NCI-H1417 treated with DMSO at 0.1 percent for 48 hours (cell line): ENCODE measurements at regions not wholly inside any gene's neighbourhood (a gene's known extent, or its start where the extent isn't known, plus 50 kb on each side); places are given as distances from the start of the nearest gene placed in this dataset.

Experiments
- DNase-seq: peaks from one replicate; lab custom pipeline; 2025; lab: John Stamatoyannopoulos, UW

DNA sequence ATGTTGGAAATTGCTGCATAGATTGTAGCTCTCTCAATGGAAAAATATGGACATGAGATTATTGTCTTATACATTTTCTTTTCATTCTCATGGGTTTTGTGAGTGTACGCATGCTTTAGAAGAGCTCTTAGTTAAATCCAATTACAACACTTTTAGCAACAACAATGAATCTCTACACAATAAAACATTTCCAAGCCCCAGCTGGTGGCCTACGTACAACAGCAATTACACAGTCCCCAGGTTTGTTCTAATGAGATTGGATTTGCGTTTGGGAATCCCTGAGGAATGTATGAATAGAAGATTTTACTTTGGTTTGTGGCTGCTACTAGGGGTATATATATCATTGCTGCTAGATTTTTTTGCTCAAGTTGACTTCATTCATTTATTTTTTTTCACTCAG is 98.6 kb downstream of the FHDC1 start:
- DNase-seq = no peak

DNA sequence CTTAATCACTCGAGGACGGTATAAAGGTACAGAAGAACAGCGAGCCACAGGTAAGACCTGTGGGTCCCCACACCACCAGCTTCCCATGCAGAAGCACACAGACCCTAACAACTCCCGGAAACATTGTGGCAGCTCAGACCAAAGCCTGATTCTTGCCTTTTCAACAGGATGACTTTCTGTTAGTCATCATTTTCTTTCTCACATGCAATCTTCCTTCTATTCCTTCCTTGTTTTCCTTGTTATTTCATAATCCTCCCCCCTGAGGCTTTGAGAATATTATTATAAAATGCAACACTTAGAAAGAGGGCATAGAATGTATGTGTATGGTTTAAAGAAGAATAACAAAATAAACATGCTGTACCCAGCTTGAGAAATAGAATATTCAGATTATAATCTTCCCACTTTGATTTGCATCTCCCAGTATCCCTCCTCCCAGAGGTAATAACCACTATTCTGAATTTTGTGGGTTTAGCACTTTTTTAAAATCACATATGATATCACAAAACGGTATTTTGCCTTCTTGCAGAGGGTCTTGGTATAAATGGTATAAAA is 100.9 kb downstream of the FHDC1 start:
- no peak for DNase-seq

DNA sequence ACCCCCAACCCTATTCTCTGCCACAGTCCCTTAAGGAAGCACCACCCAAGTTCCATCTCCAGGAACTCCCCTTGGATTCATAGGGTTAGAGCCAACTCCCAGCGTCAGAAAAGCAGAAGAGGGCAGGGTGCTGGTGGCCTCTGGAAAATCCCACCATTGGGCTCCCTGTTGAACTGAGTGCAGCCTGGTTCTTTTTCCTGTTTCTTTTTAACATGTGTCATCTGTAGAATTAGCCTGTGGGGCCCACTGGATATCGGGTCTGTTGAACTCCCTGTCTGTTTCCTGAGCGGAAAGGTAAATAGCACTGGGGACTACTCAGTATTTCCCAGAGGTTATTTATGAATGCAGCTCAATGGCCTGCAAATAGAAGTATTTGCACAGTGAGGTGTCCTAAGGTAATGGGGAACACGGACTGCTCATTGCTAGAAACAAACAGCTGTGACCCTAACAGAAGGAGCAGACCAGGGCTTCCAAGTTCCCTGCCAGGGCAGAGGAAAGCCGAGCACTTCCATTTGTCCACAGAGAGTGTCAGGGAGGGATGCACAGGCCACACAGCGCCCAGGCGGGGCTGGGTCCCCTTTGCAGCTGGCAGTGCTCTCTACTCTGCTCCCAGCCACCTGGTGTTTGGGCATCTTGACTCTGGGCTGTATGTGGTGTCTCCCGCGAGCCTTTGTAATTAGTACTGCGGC is 102.6 kb downstream of the FHDC1 start:
- peak; percentile 11 for DNase-seq

DNA sequence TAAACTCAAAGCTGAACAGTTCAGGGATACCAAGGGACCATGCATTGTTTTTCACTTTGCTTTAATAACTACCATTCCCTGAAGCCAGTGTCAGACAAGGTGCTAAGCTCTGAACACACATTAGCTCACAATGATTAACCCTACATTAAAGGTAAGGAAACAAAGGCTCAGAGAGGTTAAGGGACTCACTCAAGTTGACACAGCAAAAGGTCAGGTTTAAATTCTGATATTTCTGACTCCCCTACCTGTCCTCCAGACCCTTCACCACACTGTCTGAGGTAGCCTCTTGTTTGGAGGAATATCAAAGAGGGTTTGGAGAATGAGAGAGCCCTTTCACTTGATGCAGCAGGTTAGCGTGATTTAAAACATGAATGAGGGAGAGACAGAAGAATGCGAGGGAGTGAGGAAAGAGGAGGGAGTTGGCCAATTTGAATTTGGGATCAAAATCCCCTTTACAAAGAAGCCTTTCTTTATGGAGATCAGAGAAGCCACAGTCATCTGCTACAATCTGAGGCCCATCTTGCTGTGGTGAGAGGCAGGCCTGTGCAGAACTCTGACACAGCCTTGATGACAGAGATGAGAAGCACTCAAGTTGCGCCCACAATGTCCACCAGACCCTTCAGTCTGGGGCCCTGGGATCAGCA is 103.5 kb downstream of the FHDC1 start:
- no peak for DNase-seq

DNA sequence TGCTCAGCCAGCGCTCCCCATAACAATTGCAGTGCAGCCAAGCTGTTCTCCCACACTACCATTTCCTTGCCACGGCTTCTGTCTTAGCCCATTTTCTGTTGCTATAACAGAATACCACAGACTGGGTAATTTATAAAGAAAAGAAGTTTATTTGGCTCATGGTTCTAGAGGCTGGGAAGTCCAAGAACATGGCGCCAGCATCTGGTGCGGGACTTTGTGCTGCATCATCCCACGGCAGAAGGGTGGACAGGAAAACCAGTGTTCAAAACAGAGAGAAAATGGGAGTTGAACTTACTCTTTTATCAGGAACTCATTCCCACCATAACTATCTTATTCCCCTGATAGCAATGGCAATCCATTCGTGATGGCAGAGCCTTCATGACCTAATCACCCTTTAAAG is 104.6 kb downstream of the FHDC1 start:
- DNase-seq = no peak

DNA sequence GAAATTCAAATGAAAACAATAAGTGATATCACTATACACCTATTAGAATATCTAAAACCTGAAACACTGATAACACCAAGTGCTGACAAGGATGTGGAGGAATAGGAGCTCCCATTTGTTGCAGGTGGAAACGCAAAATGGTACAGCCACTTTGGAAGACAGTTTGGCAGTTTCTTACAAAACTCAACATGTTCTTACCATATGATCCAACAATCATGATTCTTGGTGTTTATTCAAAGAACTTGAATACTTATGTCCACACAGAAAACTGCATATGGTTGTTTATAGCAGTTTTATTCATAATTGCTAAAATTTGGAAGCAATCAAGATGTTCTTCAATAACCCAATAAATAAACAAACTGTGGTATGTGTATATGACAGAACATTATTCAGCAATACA is 107.9 kb downstream of the FHDC1 start:
- DNase-seq = no peak

DNA sequence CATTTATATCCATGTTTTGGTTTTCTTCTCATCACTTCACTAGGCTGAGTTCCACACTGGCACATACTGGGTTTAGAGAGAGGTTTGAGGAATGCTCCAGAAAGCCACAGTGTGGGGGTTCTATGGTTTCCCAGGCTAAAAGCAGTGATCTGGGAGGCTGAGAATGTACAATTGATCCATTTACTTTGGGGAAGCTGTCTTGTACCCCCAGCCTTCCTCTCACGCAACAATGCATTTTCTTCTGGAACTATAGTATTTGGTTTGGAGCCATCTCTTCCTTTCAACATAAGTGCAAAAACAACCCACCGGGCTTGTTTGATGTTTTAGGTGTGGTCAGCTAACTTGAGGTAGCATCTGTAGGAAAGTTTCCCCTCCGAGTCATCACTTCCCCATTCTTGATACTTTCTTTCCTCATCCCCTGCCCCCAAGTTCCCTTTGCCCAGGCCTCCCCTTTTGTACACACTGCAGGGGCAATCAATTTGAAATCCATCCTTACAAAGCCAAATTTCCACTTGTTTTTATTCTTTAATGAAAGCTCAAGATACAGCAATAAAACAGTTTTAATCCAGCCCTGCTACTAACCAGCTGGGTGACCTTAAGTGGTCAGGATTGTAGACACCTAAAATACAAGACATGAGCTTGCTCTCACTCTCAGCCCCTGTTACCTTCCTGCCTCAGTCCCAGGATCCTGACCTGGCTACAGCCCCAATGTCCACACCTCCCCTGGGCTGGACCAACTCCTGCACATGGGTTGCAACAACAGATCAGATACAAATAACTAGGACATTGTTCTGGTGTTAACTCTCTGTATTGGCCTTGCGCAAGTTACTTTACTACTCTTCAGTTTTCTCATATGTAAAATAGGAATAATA is 109.2 kb downstream of the FHDC1 start:
- no peak for DNase-seq

DNA sequence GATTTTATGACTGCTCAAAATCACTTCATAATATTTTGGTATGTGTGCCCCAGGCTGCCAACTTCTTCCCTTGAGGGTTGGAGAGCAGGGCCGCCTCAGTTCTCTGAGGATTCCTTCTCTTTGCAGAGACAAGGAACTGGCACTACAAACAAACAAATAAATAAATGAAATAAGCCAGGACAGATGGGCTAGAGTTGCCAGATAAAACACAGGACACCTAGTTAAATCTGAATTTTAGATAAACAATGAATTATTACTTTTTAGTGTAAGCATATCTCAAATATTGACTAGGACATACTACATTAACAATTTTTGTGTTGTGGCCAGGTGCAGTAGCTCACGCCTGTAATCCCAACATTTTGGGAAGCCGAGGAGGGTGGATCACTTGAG is 122.5 kb downstream of the FHDC1 start:
- DNase-seq = no peak

DNA sequence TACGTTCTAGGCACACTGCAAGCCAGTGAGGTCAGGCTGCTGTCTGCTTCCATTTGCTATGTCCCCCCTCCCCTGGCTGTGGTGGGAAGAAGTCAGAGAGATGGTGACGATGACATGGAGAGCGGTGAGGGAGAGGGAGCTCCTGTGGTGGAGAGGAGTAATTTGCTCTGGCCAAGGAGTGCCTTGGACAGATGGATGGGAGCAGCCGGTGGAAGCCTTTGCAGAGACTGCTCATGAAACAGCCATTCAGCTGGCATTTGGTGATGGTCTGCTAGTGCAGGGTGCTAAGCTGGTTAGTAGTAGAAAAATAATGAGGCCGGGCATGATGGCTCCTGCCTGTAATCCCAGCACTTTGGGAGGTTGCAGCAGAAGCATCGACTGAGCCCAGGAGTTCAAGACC is 124.1 kb downstream of the FHDC1 start:
- no peak for DNase-seq

DNA sequence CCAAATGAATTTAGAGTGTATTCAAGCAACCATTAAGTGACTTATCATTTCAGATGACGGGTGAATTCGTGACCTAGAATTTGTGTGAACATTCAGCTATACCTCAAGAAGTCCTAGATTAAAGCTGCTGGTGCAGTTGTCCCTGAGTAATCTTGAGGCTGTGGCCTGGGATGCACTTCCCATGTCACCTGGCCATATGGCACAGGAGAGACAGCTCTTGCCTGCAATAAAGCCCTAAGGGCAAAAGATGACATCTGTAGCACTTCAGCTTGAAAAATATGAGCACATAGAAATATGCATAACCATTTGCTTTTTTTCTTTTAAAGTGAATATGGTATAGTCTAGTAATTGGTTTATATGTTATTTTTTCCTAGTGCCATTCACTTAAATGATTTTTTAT is 125.8 kb downstream of the FHDC1 start:
- DNase-seq = no peak

DNA sequence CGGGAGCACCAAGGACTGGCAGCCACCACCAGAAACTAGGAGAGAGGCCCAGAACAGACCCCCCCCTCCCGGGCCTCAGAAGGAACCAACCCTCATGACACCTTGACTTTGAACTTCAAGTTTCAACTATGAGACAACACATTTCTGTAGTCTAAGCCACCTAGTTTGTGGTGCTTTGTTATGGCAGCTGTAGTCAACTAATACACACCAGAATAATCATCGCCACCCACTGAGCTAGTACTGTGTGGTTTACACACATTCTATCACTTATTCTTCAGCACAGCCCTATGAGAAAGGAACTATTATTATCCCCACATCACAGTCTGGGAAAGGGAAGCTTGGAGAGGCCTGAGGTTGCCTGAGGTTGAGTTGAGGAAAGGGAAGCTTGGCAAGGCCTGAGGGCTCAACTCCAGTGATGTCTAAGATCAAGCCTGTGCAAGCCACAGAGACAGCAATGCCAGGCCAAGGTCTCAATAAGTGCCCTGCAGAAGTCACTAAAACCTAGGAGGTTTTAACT is 126.6 kb downstream of the FHDC1 start:
- DNase-seq = no peak

DNA sequence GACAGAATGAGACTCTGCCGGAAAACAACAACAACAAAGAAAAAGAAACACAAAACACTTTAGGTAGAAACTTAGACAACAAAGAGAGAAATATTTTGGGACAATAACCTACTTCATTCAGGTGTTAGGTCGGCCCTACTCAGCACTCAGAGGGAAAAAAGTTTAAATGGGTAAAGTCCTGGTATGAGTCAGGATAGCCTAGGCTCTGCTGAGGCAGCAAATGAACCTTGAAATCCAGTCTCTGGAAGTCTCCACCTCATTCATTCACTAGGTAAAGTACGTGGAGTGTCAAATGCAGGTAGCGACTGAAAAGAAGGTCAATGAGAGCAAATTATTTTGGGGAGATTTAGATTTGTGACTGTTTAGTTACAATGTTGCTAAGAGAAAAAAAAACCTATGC is 127.4 kb downstream of the FHDC1 start:
- DNase-seq = no peak

DNA sequence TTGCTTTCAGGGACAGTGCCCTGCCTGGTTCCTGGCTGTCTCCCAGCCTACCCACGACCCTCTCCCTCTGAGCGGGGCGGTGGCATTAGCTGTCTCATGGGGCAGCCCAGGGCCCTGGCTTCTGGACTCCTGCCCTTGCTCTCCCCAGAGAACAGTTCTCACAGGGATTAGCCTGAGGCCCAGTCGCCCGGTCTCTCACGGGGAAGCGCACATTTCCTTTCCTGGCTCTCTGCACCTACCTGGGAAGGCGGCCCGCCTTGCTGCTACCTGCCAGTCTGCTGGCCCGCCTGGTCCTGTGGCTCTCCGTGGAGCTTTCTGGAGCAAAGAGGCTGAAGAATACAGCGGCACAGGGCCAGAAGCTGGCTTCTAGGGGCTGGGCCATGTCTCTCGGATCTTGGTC is 128.4 kb downstream of the FHDC1 start:
- DNase-seq = no peak

DNA sequence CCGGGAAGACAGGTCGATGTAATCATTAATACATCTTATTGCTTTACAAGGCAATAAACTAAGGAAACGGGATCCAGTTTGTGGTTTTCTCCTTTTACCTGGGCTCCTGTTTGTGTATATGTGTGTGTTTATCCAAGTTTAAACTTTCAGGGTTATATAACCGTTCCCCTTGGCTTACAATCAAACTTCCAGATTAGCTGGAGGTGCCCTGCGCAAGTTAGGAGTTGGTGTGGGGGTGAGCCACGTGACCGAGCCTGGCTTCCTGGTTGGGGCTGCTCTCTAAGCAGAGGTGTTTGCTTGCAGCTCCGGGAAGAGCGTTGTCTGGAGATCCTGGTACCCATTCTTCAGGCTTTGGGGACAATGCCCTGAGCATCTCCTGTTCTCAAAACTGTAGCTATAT is 129.2 kb downstream of the FHDC1 start:
- no peak for DNase-seq

DNA sequence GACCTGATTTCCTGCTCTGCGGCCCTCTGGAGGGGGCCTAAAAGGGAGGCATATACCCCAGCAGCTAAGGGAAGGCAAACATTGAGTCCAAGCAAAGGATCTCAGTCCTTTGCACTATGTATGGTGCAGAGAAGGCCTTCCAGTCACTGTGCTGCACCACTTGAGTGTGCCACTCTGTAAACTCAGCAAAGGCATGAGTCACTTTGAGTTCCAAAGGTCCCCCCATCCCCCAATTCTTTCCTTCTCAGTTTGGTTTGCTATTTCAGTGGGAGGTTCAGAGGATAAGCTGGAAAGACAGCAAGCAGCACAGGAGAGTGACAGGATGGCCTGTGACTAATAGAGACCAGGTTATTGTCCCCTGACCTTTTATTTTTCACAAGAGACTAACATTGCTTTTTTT is 131.3 kb downstream of the FHDC1 start:
- DNase-seq = no peak

DNA sequence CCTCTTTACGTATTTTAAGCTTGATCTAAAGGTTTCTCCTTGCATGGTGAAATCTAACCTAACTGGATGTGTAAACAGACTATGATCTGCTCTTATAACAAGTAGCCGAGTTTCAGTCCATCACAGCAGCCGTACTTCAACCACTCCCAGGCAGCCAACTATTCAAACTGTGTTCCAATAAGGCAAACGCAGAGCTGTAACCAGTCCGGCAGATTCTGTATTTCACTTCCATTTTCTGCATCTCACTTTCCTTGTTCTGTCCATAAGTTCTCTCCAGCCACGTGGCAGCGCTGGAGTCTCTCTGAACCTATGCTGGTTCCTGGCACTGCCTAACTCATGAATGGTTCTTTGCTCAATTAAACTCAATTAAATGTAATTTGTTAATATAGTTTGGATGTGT is 132.6 kb downstream of the FHDC1 start:
- DNase-seq = no peak

DNA sequence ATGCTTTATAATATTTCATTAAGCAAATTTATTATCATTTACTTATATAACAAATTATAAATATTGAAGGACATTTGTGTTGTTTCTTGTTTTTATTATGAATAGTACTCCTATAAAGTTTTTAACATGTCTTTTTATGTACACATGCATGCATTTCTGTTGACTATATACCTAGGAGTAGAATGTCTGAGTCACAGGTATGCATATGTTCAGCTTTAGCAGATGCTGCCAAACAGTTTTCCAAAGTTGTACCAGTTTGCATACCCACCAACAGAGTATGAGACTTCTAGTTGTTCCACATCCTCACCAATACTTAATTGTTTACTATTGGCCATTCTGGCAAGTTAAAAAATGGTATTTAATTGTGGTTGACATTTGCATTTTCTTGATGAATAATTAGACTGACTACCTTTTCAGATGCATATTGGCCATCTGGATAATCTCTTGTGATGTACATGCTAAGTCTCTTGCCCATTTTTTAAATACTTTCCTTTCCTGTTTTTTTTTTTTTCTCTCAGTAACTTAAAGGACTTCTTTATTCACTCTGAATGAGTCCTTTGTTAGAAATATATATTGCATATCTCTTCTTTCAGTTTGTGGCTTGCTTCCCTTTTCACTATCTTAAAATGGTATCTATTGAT is 132.2 kb upstream of the TRIM2 start:
- DNase-seq = no peak

DNA sequence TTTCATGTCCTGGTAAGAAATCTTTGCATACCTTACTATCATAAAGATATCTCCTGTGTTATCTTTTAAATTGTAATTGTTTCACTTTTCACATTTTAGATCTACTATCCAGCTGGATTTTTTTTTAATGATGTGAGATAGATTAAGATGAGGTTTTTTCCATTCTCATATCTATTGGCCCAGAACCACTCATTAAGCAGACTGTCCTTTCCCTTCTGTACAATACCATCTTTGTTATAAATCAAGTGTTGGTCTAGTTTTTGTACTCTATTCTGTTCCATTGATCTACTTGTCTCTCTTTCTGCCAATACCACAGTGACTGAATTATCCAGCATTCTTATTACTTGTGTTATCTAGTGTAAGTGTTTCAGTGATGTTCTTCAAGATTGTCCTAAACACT is 131.6 kb upstream of the TRIM2 start:
- DNase-seq = no peak

DNA sequence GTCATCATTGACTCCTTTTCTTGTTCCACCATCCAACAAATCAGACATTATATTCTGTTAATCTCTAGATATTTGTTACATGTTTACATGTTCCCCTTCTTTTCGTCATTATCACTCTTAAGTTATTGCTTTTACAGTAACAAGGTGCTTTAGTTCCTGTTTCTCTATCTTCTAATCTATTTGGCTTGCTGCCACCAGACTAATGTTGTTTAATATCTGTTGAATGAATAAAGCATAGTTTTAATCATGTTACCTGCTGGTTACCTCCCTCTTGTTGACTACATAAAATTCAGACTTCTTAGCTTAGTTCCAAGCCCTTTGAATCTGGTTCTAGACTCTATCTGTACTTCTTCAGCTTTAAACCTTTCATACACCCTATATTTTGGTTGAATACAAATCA is 129.8 kb upstream of the TRIM2 start:
- no peak for DNase-seq

DNA sequence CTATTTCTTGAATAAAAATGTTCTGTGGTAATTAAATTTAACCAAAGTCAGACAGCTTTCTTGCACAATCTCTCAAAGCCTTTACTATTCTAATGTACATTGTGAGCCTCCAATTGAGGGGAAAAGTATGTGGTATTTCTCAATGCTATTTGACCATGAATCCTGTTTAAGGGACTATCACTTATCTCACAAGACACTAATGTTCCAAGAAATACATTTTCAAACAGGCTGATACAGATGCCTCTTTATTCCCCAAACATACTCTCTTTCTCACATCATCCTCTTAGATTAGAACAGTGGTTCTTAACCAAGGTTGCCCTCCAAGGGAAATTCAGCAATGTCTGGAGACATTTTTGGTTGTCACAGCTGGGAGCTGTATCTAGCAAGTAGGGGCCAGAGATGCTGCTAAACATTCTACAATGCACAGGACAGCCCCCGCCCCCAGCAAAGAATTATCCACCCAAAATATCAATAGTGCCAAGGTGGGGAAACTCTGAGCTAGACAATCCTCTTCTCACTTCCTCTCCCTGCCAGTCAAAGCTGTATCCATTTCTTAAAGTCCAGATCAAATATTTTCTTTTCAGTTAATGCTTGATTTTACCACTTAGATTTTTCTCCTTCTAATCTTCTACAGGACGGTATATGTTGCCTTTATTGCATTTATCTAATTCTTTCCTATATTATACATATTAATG is 129.2 kb upstream of the TRIM2 start:
- DNase-seq = no peak

DNA sequence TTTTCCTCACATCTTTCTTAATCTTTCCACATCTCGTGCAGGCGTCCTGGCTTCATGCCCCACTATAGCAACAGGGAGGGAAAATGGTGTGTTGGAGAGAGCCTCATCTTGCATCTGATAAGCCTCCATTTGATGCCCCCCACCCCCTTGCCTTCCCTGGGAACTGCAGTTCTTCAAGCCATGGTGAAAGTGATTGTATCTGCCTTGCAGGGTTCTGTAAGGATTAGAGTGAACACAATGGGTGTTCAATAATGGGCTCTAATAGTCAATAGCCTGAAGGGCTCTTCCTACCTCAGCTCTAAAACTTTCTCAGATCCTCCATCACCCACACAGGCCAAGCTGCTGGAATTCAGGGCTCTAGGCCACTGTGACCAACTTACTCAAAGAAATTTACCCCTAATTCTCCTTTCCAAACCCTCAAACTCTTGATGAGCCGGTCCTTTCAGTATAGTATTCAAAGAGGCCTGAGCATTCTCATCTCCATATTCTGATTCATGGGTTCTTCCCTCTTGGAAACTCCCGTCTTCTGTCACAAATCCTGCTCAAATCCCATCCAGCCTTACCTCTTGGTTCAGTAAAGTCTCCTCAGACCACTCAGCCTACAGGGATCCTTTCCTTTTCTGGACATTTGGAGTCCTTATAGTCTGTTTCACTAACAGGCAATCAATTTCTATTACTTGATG is 128.3 kb upstream of the TRIM2 start:
- DNase-seq = no peak
